Endothelial cell (in vitro differentiated cells): ENCODE measurements at regions not wholly inside any gene's neighbourhood (a gene's known extent, or its start where the extent isn't known, plus 50 kb on each side); places are given as distances from the start of the nearest gene placed in this dataset.
A peak's percentile ranks its signal among the peaks of the same experiment; 100 is the strongest.

Experiments
- DNase-seq: peaks from one replicate; pipeline ENCODE4 v3.0.0; 2021; ENCODE audit warnings: low spot score
- H3K27ac Mint-ChIP-seq: one replicate; pipeline ENCODE4 v1.8.0; 2021; ENCODE audit warnings: mixed read lengths, inconsistent platforms; ENCODE audit not compliant: unreplicated experiment
- H3K27me3 Mint-ChIP-seq: one replicate; pipeline ENCODE4 v1.8.0; 2021; ENCODE audit warnings: mild to moderate bottlenecking, moderate library complexity, mixed read lengths, inconsistent platforms; ENCODE audit not compliant: unreplicated experiment
- H3K36me3 Mint-ChIP-seq: one replicate; pipeline ENCODE4 v1.8.0; 2021; ENCODE audit warnings: mild to moderate bottlenecking, low read depth, mixed read lengths, inconsistent platforms; ENCODE audit not compliant: unreplicated experiment
- H3K4me1 Mint-ChIP-seq: one replicate; pipeline ENCODE4 v1.8.0; 2021; ENCODE audit warnings: mild to moderate bottlenecking, mixed read lengths, inconsistent platforms; ENCODE audit not compliant: unreplicated experiment
- H3K4me3 Mint-ChIP-seq: one replicate; pipeline ENCODE4 v1.8.0; 2021; ENCODE audit warnings: mild to moderate bottlenecking, mixed read lengths, inconsistent platforms; ENCODE audit not compliant: unreplicated experiment
- H3K9me3 Mint-ChIP-seq: one replicate; pipeline ENCODE4 v1.8.0; 2021; ENCODE audit warnings: mixed read lengths, inconsistent platforms; ENCODE audit not compliant: unreplicated experiment
- TF ChIP-seq, protein P1 (sequence below): fragments of 200-600 bp; sonication (generic); IDR thresholded peaks from one replicate; pipeline ENCODE4 v1.5.0; 2021; ENCODE audit warnings: antibody characterized with exemption; ENCODE audit not compliant: unreplicated experiment

DNA sequence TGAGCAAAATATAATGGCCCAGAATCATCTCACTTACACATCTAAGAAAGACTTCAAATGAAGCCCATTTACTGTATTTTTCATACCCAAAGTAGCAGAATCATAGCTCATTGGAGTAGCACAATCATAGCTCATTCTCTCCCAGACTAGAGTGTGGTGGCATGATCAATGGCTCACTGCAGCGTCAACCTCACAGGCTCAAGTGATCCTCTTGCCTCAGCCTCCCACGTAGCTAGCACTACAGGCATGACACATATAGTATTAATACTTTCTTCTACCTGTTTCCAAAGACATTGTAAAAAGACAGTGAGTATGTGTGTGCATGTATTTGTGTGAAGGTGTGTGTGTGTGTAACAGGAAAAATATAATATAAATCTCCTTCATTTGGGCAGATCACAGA lies 1247.9 kb upstream of the ACO1 start:
- Mint-ChIP-seq H3K36me3 (no peaks in the 10 kb centered on the region), H3K4me1 (peaks cover 2% of the 10 kb centered on the region), H3K27ac (no peak overlapping the region), H3K4me3 (no peak overlapping the region), H3K27me3 (no peaks in the 10 kb centered on the region), H3K9me3 (no peaks in the 10 kb centered on the region)
- TF ChIP-seq, protein P1, sequence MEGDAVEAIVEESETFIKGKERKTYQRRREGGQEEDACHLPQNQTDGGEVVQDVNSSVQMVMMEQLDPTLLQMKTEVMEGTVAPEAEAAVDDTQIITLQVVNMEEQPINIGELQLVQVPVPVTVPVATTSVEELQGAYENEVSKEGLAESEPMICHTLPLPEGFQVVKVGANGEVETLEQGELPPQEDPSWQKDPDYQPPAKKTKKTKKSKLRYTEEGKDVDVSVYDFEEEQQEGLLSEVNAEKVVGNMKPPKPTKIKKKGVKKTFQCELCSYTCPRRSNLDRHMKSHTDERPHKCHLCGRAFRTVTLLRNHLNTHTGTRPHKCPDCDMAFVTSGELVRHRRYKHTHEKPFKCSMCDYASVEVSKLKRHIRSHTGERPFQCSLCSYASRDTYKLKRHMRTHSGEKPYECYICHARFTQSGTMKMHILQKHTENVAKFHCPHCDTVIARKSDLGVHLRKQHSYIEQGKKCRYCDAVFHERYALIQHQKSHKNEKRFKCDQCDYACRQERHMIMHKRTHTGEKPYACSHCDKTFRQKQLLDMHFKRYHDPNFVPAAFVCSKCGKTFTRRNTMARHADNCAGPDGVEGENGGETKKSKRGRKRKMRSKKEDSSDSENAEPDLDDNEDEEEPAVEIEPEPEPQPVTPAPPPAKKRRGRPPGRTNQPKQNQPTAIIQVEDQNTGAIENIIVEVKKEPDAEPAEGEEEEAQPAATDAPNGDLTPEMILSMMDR, result no peak
- DNase-seq, result no peak

- no peaks in the 10 kb centered on the region for H3K27me3 Mint-ChIP-seq
- H3K9me3 Mint-ChIP-seq, result no peaks in the 10 kb centered on the region
- peaks cover 2% of the 10 kb centered on the region for H3K4me1 Mint-ChIP-seq
- H3K27ac Mint-ChIP-seq, result no peak overlapping the region
- TF ChIP-seq, protein P1, result no peak
- no peaks in the 10 kb centered on the region for H3K36me3 Mint-ChIP-seq
- no peak for DNase-seq
- H3K4me3 Mint-ChIP-seq, result no peak overlapping the region
These were observed 1247.0 kb upstream of the ACO1 start for GRCh38 chr9:31137176-31138160.

DNA sequence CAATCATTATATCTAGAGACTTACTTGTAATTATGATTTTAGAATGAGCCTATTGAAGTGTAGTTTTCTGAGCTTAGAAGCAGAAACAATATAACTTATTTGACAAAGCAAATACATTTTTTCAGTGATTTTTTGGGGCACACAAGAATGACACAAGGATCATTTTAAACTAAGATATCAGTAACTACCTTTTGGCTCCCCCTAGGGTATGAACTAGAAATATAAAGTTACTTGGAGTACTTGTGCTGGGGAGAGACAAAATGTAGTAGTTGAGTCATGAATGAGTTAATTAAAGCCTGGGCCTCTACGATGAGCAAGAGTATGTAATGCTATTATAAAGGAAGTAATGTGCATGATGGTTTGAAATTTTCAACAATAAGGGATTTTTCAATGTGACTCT lies 1244.1 kb upstream of the ACO1 start:
- peaks cover 2% of the 10 kb centered on the region for H3K4me1 Mint-ChIP-seq
- no peaks in the 10 kb centered on the region for H3K27me3 Mint-ChIP-seq
- TF ChIP-seq, protein P1, result peak; percentile 47
- DNase-seq, result no peak
- H3K36me3 Mint-ChIP-seq, result no peaks in the 10 kb centered on the region
- H3K27ac Mint-ChIP-seq, result no peak overlapping the region
- no peak overlapping the region for H3K4me3 Mint-ChIP-seq
- no peaks in the 10 kb centered on the region for H3K9me3 Mint-ChIP-seq

DNA sequence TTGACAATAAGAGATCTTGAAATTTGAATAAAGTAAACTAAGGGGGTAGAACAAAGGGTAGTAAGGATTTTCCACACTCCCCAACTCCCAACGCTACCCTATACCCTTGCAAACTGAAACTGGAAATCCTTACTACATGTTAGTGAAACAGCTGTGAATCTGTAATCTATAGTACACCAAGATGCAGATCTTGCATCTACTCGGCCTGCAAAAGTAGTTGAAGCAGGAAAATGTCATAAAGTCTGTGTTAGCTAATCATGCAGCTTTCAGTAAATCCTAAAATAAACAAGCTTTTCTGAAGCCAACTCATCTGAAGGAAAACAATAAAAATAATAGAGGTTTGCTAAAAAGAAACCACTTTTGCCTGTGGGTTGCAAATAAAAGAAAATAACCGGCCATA lies 1242.0 kb upstream of the ACO1 start:
- H3K4me3 Mint-ChIP-seq, result no peak overlapping the region
- TF ChIP-seq, protein P1, result no peak
- no peaks in the 10 kb centered on the region for H3K36me3 Mint-ChIP-seq
- no peaks in the 10 kb centered on the region for H3K9me3 Mint-ChIP-seq
- no peaks in the 10 kb centered on the region for H3K27me3 Mint-ChIP-seq
- no peak for DNase-seq
- H3K27ac Mint-ChIP-seq, result no peak overlapping the region
- H3K4me1 Mint-ChIP-seq, result peaks cover 2% of the 10 kb centered on the region

DNA sequence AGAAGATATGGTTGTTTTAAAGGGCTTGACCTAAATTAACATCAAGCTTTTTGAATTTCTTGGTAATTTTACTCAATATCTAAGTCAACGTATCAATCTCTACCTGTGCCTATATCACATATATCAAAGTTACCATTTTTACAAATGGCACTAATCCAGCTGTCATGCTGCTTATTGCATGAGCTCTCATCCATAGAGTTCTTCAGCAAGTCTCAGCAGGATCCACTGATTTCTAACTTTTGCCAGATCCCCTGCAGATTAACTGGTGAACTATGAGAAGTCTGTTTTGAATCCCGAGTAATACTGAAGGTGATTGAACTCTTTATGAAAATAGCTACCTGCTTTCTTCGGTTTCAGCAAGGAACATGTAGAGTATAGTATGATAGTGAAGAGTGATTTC lies 1239.8 kb upstream of the ACO1 start:
- H3K36me3 Mint-ChIP-seq, result no peaks in the 10 kb centered on the region
- TF ChIP-seq, protein P1, result no peak
- H3K4me3 Mint-ChIP-seq, result no peak overlapping the region
- peaks cover 1% of the 10 kb centered on the region for H3K4me1 Mint-ChIP-seq
- DNase-seq, result no peak
- no peaks in the 10 kb centered on the region for H3K9me3 Mint-ChIP-seq
- no peaks in the 10 kb centered on the region for H3K27me3 Mint-ChIP-seq
- no peak overlapping the region for H3K27ac Mint-ChIP-seq
